Karpas-422 (cell line): ENCODE measurements at regions not wholly inside any gene's neighbourhood (a gene's known extent, or its start where the extent isn't known, plus 50 kb on each side); places are given as distances from the start of the nearest gene placed in this dataset.

Experiments
- DNase-seq: peaks from one replicate; pipeline ENCODE4 v3.0.0-alpha.2; 2015
- H2AFZ ChIP-seq: fragments of 200-600 bp; sonication (generic); 2 replicates; pipeline ENCODE4 v1.6.1; 2014; ENCODE audit warnings: antibody characterized with exemption, low read length, mixed read lengths
- H3K27ac ChIP-seq: fragments of 200-600 bp; sonication (generic); 2 replicates; pipeline ENCODE4 v1.5.1; 2014; ENCODE audit warnings: mild to moderate bottlenecking, low read length, moderate library complexity
- H3K27me3 ChIP-seq: fragments of 200-600 bp; sonication (generic); 2 replicates; pipeline ENCODE4 v1.6.1; 2014; ENCODE audit warnings: low read length, mixed read lengths
- H3K36me3 ChIP-seq: fragments of 200-600 bp; sonication (generic); 2 replicates; pipeline ENCODE4 v1.6.1; 2014; ENCODE audit warnings: low read length, mixed read lengths; ENCODE audit not compliant: insufficient read depth
- H3K4me1 ChIP-seq: fragments of 200-600 bp; sonication (generic); 2 replicates; pipeline ENCODE4 v1.6.1; 2014; ENCODE audit warnings: mild to moderate bottlenecking, low read length, mixed read lengths
- H3K4me2 ChIP-seq: fragments of 200-600 bp; sonication (generic); 2 replicates; pipeline ENCODE4 v1.6.1; 2014; ENCODE audit warnings: low read length, low read depth, mild to moderate bottlenecking; ENCODE audit not compliant: poor library complexity, severe bottlenecking
- H3K4me3 ChIP-seq: fragments of 200-600 bp; sonication (generic); 2 replicates; pipeline ENCODE4 v1.5.1; 2014; ENCODE audit warnings: mild to moderate bottlenecking, antibody characterized with exemption, low read length, mixed read lengths
- H3K79me2 ChIP-seq: fragments of 200-600 bp; sonication (generic); 2 replicates; pipeline ENCODE4 v1.6.1; 2014; ENCODE audit warnings: mild to moderate bottlenecking, low read length, mixed read lengths
- H3K9ac ChIP-seq: fragments of 200-600 bp; sonication (generic); 2 replicates; pipeline ENCODE4 v1.6.0; 2014; ENCODE audit warnings: low read length
- H3K9me2 ChIP-seq: fragments of 200-600 bp; sonication (generic), shearing (Covaris generic); replicated peaks from 2 replicates; pipeline ENCODE4 v1.6.0; 2014; ENCODE audit warnings: mild to moderate bottlenecking, low read length, moderate library complexity; ENCODE audit not compliant: insufficient read depth
- H3K9me3 ChIP-seq: fragments of 300-700, 200-600 bp; sonication (generic); 2 replicates; pipeline ENCODE4 v1.6.1; 2014; ENCODE audit warnings: low read length, mixed read lengths
- H4K20me1 ChIP-seq: fragments of 200-600 bp; sonication (generic); 2 replicates; pipeline ENCODE4 v1.6.1; 2014; ENCODE audit warnings: mild to moderate bottlenecking, antibody characterized with exemption, low read length, low read depth; ENCODE audit not compliant: insufficient read depth

GRCh38 chr7:46687203-46687602 lies 766.1 kb upstream of the IGFBP3 start:
- no peaks in the 10 kb centered on the region for H3K4me1 ChIP-seq

GRCh38 chr7:46685051-46685450 lies 764.0 kb upstream of the IGFBP3 start:
- Histone ChIP-seq H3K4me1 (no peaks in the 10 kb centered on the region), H3K36me3 (no peaks in the 10 kb centered on the region), H3K4me3 (no peak overlapping the region), H3K9me2 (no peaks in the 10 kb centered on the region), H4K20me1 (no peaks in the 10 kb centered on the region), H2AFZ (no peak overlapping the region), H3K27me3 (no peaks in the 10 kb centered on the region; the same call in 1 of the 2 replicates), H3K4me2 (no peak overlapping the region), H3K9ac (no peak overlapping the region), H3K27ac (no peak overlapping the region), H3K9me3 (peaks cover 4% of the 10 kb centered on the region; the same call in 1 of the 2 replicates), H3K79me2 (no peaks in the 10 kb centered on the region)
- no peak for DNase-seq

More at GRCh38 chr7:46687203-46687602, 766.1 kb upstream of the IGFBP3 start:
- Histone ChIP-seq H3K9ac (no peak overlapping the region), H4K20me1 (no peaks in the 10 kb centered on the region), H3K27ac (no peak overlapping the region), H2AFZ (no peak overlapping the region), H3K9me3 (peaks cover 4% of the 10 kb centered on the region; the same call in 1 of the 2 replicates), H3K4me3 (no peak overlapping the region), H3K27me3 (no peaks in the 10 kb centered on the region; the same call in 1 of the 2 replicates), H3K79me2 (no peaks in the 10 kb centered on the region), H3K36me3 (no peaks in the 10 kb centered on the region), H3K4me2 (no peak overlapping the region), H3K9me2 (no peaks in the 10 kb centered on the region)
- DNase-seq, result no peak

GRCh38 chr7:46682836-46683624 lies 762.0 kb upstream of the IGFBP3 start:
- Histone ChIP-seq H2AFZ (no peak overlapping the region), H3K9ac (no peak overlapping the region), H3K79me2 (no peaks in the 10 kb centered on the region), H3K9me3 (peaks cover 4% of the 10 kb centered on the region; the same call in 1 of the 2 replicates), H4K20me1 (no peaks in the 10 kb centered on the region), H3K36me3 (no peaks in the 10 kb centered on the region), H3K4me2 (no peak overlapping the region), H3K4me1 (no peaks in the 10 kb centered on the region), H3K27me3 (no peaks in the 10 kb centered on the region; the same call in 1 of the 2 replicates), H3K27ac (no peak overlapping the region), H3K9me2 (no peaks in the 10 kb centered on the region), H3K4me3 (no peak overlapping the region)
- DNase-seq, result no peak

GRCh38 chr7:46681865-46682503 lies 760.9 kb upstream of the IGFBP3 start:
- H3K79me2 ChIP-seq, result no peaks in the 10 kb centered on the region
- no peak for DNase-seq
- no peak overlapping the region for H3K4me3 ChIP-seq
- H3K27me3 ChIP-seq, result no peaks in the 10 kb centered on the region; the same call in 1 of the 2 replicates
- H3K4me2 ChIP-seq, result no peak overlapping the region
- no peak overlapping the region for H2AFZ ChIP-seq
- H3K27ac ChIP-seq, result no peak overlapping the region
- H3K36me3 ChIP-seq, result no peaks in the 10 kb centered on the region
- H3K9ac ChIP-seq, result no peak overlapping the region
- H4K20me1 ChIP-seq, result no peaks in the 10 kb centered on the region
- H3K9me2 ChIP-seq, result no peaks in the 10 kb centered on the region
- no peaks in the 10 kb centered on the region for H3K4me1 ChIP-seq
- H3K9me3 ChIP-seq, result peaks cover 4% of the 10 kb centered on the region; the same call in 1 of the 2 replicates

- Histone ChIP-seq H3K4me2 (no peak overlapping the region), H3K27ac (no peak overlapping the region), H3K4me3 (no peak overlapping the region)
These were observed 759.1 kb upstream of the IGFBP3 start for GRCh38 chr7:46680147-46680546.

GRCh38 chr7:46679671-46680070 lies 758.6 kb upstream of the IGFBP3 start:
- H3K4me3 ChIP-seq, result no peak overlapping the region
- H2AFZ ChIP-seq, result no peak overlapping the region
- no peaks in the 10 kb centered on the region for H3K79me2 ChIP-seq
- no peaks in the 10 kb centered on the region for H3K4me1 ChIP-seq
- no peak for DNase-seq
- H3K36me3 ChIP-seq, result no peaks in the 10 kb centered on the region
- H3K4me2 ChIP-seq, result no peak overlapping the region
- no peaks in the 10 kb centered on the region for H4K20me1 ChIP-seq
- H3K9ac ChIP-seq, result no peak overlapping the region
- no peaks in the 10 kb centered on the region for H3K9me2 ChIP-seq
- no peaks in the 10 kb centered on the region for H3K9me3 ChIP-seq
- no peak overlapping the region for H3K27ac ChIP-seq
- H3K27me3 ChIP-seq, result no peaks in the 10 kb centered on the region

More at GRCh38 chr7:46680147-46680546, 759.1 kb upstream of the IGFBP3 start:
- no peak overlapping the region for H2AFZ ChIP-seq
- no peak overlapping the region for H3K9ac ChIP-seq
- H3K79me2 ChIP-seq, result no peaks in the 10 kb centered on the region
- no peak for DNase-seq
- H3K27me3 ChIP-seq, result no peaks in the 10 kb centered on the region
- no peaks in the 10 kb centered on the region for H3K9me3 ChIP-seq
- H3K36me3 ChIP-seq, result no peaks in the 10 kb centered on the region
- no peaks in the 10 kb centered on the region for H4K20me1 ChIP-seq
- no peaks in the 10 kb centered on the region for H3K4me1 ChIP-seq
- H3K9me2 ChIP-seq, result no peaks in the 10 kb centered on the region

- Histone ChIP-seq H3K4me1 (no peaks in the 10 kb centered on the region), H3K27me3 (no peaks in the 10 kb centered on the region), H3K9me3 (no peaks in the 10 kb centered on the region), H3K4me3 (no peak overlapping the region), H4K20me1 (no peaks in the 10 kb centered on the region), H3K9ac (no peak overlapping the region), H3K27ac (no peak overlapping the region), H3K9me2 (no peaks in the 10 kb centered on the region), H3K79me2 (no peaks in the 10 kb centered on the region), H3K4me2 (no peak overlapping the region), H2AFZ (no peak overlapping the region), H3K36me3 (no peaks in the 10 kb centered on the region)
- DNase-seq, result no peak
These were observed 757.3 kb upstream of the IGFBP3 start for GRCh38 chr7:46678421-46678820.

- no peaks in the 10 kb centered on the region for H3K9me3 ChIP-seq
- H3K79me2 ChIP-seq, result no peaks in the 10 kb centered on the region
- no peaks in the 10 kb centered on the region for H3K4me1 ChIP-seq
These were observed 754.4 kb upstream of the IGFBP3 start for GRCh38 chr7:46675456-46675855.

More at GRCh38 chr7:46675456-46675855, 754.4 kb upstream of the IGFBP3 start:
- no peak overlapping the region for H3K4me2 ChIP-seq
- no peaks in the 10 kb centered on the region for H3K9me2 ChIP-seq
- no peaks in the 10 kb centered on the region for H3K27me3 ChIP-seq
- no peak overlapping the region for H3K4me3 ChIP-seq
- no peaks in the 10 kb centered on the region for H3K36me3 ChIP-seq
- H2AFZ ChIP-seq, result no peak overlapping the region
- no peak for DNase-seq
- no peaks in the 10 kb centered on the region for H4K20me1 ChIP-seq
- no peak overlapping the region for H3K9ac ChIP-seq
- H3K27ac ChIP-seq, result no peak overlapping the region
